22Rv1 (cell line): ENCODE measurements at regions not wholly inside any gene's neighbourhood (a gene's known extent, or its start where the extent isn't known, plus 50 kb on each side); places are given as distances from the start of the nearest gene placed in this dataset.
"Not testable (repeated sequence)": the region's sequence is repeated elsewhere in the genome, so short reads cannot be mapped to it uniquely, and the experiment has no call there.

Source experiments
- H3K27ac ChIP-seq: fragments of 450-650 bp; 2 replicates; pipeline ENCODE4 v1.5.1; 2017
- CTCF ChIP-seq: fragments of 450-650 bp; IDR thresholded peaks from 2 replicates; pipeline ENCODE4 v1.5.1; 2017; ENCODE audit warnings: mild to moderate bottlenecking
- ZFX ChIP-seq: fragments of 450-650 bp; IDR thresholded peaks from 2 replicates; pipeline ENCODE4 v1.6.1; 2017; ENCODE audit warnings: antibody characterized with exemption, borderline replicate concordance

GRCh38 chr13:55632402-55632801 is 1508.3 kb upstream of the PRR20A start:
- TF ChIP-seq ZFX (no peak), CTCF (no peak)
- no peak overlapping the region for H3K27ac ChIP-seq

GRCh38 chr13:55649485-55649884 is 1491.2 kb upstream of the PRR20A start:
- no peak overlapping the region for H3K27ac ChIP-seq
- no peak for TF ChIP-seq ZFX
- TF ChIP-seq CTCF = no peak

- H3K27ac ChIP-seq = no peak overlapping the region
- TF ChIP-seq ZFX (no peak), CTCF (no peak)
Measured at GRCh38 chr13:55652657-55653056, 1488.1 kb upstream of the PRR20A start.

- TF ChIP-seq CTCF (no peak), ZFX (no peak)
- no peak overlapping the region for H3K27ac ChIP-seq
Measured at GRCh38 chr13:55653497-55653896, 1487.2 kb upstream of the PRR20A start.

GRCh38 chr13:55654243-55654642 is 1486.5 kb upstream of the PRR20A start:
- no peak overlapping the region for H3K27ac ChIP-seq
- TF ChIP-seq ZFX = no peak
- no peak for TF ChIP-seq CTCF

- not testable (repeated sequence) for H3K27ac ChIP-seq
Measured at GRCh38 chr13:55660264-55660663, 1480.5 kb upstream of the PRR20A start.

- H3K27ac ChIP-seq = no peak overlapping the region
- TF ChIP-seq CTCF (no peak), ZFX (no peak)
Measured at GRCh38 chr13:55660851-55661250, 1479.9 kb upstream of the PRR20A start.

- H3K27ac ChIP-seq = no peak overlapping the region
- TF ChIP-seq CTCF = no peak
- no peak for TF ChIP-seq ZFX
Measured at GRCh38 chr13:55661505-55661904, 1479.2 kb upstream of the PRR20A start.
